Ureter (tissue), 1 donor: ENCODE measurements at regions not wholly inside any gene's neighbourhood (a gene's known extent, or its start where the extent isn't known, plus 50 kb on each side); places are given as distances from the start of the nearest gene placed in this dataset.
"Not testable (repeated sequence)": the region's sequence is repeated elsewhere in the genome, so short reads cannot be mapped to it uniquely, and the experiment has no call there.

Source experiments
- DNase-seq: peaks from one replicate; pipeline ENCODE4 v3.0.0-alpha.2; 2020; ENCODE audit warnings: low spot score
- donor health status: DM: yes; HTN: yes; CAD: no.

DNA sequence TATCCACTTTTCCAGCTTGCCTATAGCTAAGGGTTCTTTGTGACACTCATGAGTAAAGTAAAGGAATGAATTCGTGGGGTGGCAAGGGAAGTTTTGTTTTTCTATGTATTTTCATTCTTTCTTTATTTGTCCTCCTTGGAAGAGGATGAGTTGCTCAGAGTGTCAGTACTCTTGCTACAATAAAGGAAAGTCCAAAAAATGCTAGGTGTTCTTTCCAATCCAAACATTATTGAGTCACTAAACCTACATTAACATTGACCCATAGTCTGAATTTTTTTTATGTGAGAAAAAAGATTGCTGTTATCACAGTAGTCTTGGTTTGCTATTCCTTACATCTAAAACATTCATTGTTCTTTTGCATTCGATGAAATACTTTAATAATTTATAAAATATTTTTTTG is 959.9 kb upstream of the ADGRL4 start:
- DNase-seq: no peak

GRCh38 chr1:79959635-79960034 is 953.1 kb upstream of the ADGRL4 start:
- DNase-seq: no peak

GRCh38 chr1:79955966-79956365 is 949.4 kb upstream of the ADGRL4 start:
- DNase-seq: no peak

DNA sequence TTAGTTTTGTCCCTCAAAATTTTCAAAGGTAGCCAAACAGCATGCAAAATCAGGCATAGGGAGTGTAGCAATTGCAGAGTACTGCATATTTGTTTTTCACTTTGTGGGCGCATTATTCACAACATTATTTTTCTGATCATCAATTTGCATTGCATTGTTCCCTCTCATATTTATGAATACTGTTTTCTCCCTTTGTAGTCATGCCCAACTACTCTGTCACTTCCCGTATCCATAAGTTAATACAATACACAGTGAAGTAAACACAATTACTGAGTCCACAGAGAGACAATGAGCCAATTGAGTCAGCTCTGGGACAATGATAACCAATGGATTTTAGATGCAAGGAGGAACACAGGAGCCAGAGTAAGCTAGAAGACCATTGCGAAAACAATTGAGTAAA is 944.0 kb upstream of the ADGRL4 start:
- DNase-seq: no peak

- DNase-seq: no peak
These were observed 938.9 kb upstream of the ADGRL4 start for GRCh38 chr1:79945391-79945790.

GRCh38 chr1:79929356-79929755 is 922.8 kb upstream of the ADGRL4 start:
- DNase-seq: no peak

DNA sequence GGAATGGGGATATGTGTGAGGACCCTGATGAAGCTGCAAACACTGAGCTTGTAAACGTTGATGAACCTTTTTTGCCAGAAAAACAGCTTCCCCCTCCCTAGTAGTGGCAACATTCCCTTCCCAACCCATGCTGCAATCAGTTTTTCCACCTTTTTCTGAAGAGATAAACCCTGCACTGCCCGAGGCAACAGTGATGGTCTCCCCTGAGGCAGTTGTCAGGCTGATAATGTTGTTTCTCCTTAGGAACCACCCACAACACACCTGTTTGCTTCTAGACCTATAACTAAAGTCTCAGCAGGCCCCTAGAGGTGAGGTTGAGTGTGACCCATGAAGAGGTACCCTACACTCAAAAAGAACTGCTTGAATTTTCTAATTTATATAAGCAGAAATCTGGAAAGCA is 922.4 kb upstream of the ADGRL4 start:
- no peak for DNase-seq

GRCh38 chr1:79920960-79921669 is 914.6 kb upstream of the ADGRL4 start:
- DNase-seq: no peak

- DNase-seq: no peak
These were observed 908.4 kb upstream of the ADGRL4 start for GRCh38 chr1:79914896-79915295.

DNA sequence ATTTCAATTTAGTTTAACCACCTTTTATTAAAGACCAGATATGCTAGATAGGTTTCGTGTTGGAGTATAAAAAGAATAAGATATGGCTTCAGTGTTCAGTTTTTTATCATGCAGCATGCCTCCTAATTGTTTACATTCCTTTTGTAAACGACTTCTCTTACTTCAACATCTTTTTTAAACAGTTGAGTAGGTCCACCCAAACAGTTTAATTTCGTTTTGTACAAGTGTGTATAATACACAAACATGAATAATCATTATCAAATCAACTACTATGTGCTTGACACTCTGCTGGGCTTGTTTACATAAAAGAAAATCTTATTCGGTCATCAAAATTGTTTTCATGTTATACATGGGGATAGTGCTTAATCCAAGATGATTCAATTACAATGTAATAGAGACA is 906.3 kb upstream of the ADGRL4 start:
- DNase-seq: no peak

GRCh38 chr1:79903321-79903720 is 896.8 kb upstream of the ADGRL4 start:
- DNase-seq: no peak

DNA sequence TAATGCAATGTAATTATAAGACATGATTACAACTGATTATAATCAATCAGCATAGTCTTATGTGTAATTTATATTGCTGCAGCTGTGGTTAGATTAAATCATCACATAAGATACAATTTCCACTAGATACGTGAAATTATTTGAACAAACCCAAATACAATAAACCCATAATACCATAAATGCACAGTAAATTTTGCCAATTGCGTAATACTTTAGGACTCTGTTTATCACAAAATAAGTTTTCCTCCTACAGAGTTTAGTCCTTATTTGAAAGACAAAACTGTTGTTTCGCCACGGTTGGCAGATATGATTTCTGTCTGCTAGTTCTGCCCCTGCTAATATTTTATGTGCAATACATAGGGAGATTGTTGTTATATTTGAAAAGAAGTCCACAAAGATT is 895.9 kb upstream of the ADGRL4 start:
- DNase-seq: no peak

- no peak for DNase-seq
These were observed 893.4 kb upstream of the ADGRL4 start for GRCh38 chr1:79899914-79900313.

- no peak for DNase-seq
These were observed 889.6 kb upstream of the ADGRL4 start for GRCh38 chr1:79896140-79896539.

GRCh38 chr1:79895573-79895972 is 889.0 kb upstream of the ADGRL4 start:
- DNase-seq: no peak

GRCh38 chr1:79894129-79894528 is 887.6 kb upstream of the ADGRL4 start:
- DNase-seq: not testable (repeated sequence)

- no peak for DNase-seq
These were observed 880.5 kb upstream of the ADGRL4 start for GRCh38 chr1:79887059-79887458.

DNA sequence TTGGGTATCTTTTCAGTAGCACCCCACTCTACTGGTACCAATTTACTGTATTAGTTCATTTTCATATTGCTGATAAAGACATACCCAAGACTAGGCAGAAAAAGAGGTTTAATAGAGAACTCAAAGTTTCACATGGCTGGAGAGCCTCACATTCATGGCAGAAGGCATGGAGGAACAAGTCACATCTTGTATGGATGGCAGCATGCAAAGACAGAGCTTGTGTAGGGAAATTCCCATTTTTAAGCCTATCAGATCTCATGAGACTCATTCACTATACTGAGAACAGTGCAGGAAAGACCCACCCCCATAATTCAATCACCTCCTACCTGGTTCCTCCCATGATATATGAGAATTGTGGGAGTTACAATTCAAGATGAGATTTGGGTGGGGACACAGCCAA is 878.6 kb upstream of the ADGRL4 start:
- no peak for DNase-seq

DNA sequence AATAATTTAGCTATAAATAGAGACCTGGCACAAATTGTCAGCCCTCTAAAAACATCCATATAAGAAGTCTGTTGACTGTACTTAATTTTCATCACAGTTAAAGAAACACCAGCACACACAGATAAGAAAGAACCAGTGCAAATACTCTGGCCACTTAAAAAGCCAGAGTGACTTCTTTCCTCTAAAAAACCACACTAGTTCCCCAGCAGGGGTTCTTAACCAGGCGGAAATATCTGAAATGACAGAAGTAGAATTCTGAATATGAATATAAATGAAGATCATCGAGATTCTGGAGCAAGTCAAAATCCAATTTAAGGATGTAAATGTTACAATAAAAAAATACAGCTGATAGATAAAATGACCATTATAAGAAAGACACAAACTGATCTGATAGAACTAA is 870.6 kb upstream of the ADGRL4 start:
- DNase-seq: no peak

- no peak for DNase-seq
These were observed 868.7 kb upstream of the ADGRL4 start for GRCh38 chr1:79875187-79875586.

- no peak for DNase-seq
These were observed 867.8 kb upstream of the ADGRL4 start for GRCh38 chr1:79874289-79874688.

- DNase-seq: no peak
These were observed 852.9 kb upstream of the ADGRL4 start for GRCh38 chr1:79859212-79859948.

DNA sequence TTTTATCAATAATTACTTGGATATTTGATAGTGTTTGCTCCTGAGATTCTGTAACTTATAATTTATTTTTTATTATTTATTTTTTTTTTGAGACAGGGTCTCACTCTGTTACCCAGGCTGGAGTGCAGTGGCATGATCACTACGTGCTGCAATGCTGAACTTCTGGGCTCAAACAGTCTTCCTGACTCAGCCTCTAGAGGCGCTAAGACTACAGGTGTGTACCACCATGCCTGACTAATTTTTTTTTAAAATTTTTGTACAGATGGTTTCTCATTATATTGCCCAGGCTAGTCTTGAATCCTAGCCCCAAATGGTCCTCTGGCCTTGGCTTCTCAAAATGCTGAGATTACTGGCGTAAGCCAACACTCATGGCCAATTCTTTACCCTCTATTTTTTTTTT is 845.5 kb upstream of the ADGRL4 start:
- no peak for DNase-seq

GRCh38 chr1:79849388-79849787 is 842.9 kb upstream of the ADGRL4 start:
- no peak for DNase-seq
